GM12873 (cell line): ENCODE measurements at regions not wholly inside any gene's neighbourhood (a gene's known extent, or its start where the extent isn't known, plus 50 kb on each side); places are given as distances from the start of the nearest gene placed in this dataset.

ENCODE experiments used
- TF ChIP-seq, protein P1 (sequence below): IDR thresholded peaks from 2 replicates; pipeline ENCODE4 v1.5.1; 2012; ENCODE audit warnings: low read depth, mild to moderate bottlenecking, moderate library complexity, low read length, control low read depth; ENCODE audit not compliant: insufficient read depth; ENCODE audit errors: missing control alignments

DNA sequence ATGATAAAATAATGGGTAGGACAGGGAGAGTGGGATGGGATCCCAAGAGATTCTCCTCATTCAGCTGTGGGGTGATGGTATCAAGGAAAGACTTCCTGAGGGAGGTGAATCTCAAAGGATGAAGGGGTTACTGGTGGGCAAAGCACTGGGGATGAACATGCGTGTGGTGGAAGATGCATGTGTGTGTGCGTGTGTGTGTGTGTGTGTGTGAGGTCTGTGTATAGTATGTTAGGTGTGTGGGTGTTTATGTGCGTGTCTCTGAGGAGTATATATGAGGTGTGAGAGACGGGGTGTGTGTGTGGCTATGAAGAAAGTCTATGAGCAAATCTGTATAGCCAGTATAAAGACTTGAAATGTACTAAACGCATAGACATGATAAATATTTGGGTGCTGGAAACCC is 220.0 kb upstream of the MYLIP start:
- TF ChIP-seq, protein P1, sequence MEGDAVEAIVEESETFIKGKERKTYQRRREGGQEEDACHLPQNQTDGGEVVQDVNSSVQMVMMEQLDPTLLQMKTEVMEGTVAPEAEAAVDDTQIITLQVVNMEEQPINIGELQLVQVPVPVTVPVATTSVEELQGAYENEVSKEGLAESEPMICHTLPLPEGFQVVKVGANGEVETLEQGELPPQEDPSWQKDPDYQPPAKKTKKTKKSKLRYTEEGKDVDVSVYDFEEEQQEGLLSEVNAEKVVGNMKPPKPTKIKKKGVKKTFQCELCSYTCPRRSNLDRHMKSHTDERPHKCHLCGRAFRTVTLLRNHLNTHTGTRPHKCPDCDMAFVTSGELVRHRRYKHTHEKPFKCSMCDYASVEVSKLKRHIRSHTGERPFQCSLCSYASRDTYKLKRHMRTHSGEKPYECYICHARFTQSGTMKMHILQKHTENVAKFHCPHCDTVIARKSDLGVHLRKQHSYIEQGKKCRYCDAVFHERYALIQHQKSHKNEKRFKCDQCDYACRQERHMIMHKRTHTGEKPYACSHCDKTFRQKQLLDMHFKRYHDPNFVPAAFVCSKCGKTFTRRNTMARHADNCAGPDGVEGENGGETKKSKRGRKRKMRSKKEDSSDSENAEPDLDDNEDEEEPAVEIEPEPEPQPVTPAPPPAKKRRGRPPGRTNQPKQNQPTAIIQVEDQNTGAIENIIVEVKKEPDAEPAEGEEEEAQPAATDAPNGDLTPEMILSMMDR: no peak

DNA sequence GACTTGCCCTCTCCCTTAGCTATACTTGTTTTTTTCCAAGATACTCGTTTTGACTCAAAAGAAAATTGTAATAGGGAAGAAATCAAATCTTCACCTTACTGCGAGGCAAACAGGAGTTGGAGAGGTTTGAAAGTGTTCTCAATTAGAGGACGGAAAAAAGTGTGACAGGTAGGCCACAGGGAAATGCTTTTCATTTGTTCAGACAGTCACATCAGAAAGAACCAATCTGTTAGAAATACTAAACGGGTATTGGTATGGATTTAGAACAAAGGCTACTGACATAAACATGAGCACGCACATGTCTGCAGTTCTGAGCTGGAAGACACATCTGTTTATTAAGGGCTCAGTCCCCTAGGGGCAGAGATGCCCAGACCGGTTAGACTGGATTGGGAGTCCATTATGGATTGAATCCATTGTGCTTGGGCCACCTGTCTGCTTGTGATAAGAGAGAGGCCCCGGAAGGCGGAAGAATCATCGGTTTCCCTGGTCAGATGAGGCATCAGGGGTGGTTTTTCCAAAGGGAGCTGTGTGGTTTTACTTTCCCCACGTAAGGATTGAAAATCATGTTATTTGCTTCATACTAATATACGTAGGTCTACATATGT is 220.9 kb upstream of the MYLIP start:
- TF ChIP-seq, protein P1: no peak

DNA sequence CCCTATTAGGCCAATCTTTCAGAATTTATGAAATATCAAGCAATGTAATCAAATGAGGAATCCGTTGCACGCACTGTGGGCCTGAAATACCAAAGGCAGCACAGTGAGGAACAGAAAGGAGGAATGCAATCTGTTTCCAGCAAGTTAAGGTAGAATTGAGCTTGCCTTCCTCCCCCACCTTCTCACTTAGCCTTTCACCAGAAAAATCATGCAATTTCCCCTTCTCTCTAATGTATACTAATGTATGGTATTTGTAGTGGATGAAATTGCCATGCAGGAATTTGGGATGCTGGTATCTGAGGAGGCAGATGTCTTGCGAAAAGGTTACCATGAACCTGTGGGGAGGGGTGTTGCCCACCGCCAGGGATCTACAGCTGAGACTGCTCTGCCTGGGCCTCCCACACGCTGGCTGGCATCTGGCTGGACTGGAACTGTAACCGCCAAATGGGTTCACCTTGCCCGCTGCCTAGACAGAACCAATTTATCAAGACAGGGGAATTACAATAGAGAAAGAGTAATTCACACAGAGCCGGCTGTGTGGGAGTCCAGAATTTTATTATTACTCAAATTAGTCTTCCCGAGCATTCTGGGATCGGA is 222.4 kb upstream of the MYLIP start:
- TF ChIP-seq, protein P1: no peak

DNA sequence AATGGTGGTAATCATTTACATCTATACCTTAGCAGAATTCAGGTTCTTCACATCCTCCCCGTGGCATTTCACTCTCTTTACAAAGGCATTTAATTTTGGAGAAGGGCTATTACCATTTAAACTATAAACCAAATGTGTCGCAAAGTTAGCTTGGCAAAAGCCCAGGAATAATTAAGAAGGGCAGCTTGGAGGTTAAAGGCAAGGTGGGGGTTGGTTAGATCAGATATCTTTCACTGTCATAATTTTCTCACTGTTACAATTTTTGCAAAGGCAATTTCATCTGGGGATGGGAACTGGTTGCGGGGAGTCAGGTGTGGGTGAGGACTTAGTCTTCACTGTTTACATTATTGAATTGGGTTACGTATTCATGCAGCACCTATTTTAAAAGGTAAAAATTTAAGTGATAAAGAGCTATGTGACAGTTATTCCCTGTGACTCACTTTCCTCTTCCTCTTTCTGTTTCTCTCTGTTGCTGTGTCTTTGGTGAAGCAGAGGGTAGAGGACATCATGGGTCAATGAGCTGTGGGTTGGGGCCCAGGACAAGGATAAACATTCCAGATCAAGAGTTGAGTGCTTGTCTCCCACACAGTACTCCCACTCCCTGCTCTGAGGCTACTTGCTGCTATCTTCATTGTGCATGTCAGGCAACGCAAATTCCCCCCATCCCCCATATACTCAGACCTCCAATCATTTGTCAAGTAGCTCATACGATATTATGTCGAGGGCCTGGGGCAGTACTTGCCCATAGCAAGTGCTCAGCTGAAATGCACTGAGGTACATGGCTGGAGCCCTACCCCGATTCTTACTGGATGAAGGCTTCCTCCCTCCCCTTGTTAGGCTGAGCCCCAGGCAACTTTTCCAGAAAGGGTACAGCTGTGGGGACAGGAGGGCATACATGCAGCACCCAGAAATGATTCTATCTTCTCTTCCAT is 223.1 kb upstream of the MYLIP start:
- TF ChIP-seq, protein P1: no peak

DNA sequence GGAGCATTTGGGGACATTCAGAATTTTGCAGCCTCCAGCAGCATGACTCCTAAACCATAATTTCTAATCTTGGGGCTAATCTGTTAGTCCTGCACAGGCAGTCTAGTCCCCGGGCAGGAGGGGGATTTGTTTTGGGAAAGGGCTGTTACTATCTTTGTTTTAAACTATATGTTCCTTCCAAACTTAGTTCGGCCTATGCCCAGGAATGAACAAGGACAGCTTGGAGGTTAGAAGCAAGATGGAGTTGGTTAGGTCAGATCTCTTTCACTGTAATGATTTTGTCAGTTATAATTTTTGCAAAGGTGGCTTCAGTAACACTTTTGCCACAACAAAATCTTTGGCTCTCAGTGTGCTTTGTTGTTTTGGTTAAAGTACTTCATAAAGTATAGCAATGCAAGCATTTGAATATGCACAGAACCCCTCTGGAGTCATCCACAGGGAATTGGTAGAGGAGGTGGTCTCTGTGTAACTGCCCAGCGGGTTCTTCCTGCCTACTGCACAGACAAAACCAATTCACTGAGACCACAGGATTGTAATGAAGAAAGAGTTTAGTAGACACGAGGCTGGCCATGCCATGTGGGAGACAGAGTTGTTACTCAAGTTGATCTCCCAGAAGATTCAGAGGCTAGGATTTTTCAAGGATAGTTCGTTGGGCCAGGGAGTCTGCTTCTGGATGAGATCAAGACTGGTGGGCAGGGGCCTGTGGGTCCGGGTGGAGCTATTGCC is 224.1 kb upstream of the MYLIP start:
- TF ChIP-seq, protein P1: no peak

DNA sequence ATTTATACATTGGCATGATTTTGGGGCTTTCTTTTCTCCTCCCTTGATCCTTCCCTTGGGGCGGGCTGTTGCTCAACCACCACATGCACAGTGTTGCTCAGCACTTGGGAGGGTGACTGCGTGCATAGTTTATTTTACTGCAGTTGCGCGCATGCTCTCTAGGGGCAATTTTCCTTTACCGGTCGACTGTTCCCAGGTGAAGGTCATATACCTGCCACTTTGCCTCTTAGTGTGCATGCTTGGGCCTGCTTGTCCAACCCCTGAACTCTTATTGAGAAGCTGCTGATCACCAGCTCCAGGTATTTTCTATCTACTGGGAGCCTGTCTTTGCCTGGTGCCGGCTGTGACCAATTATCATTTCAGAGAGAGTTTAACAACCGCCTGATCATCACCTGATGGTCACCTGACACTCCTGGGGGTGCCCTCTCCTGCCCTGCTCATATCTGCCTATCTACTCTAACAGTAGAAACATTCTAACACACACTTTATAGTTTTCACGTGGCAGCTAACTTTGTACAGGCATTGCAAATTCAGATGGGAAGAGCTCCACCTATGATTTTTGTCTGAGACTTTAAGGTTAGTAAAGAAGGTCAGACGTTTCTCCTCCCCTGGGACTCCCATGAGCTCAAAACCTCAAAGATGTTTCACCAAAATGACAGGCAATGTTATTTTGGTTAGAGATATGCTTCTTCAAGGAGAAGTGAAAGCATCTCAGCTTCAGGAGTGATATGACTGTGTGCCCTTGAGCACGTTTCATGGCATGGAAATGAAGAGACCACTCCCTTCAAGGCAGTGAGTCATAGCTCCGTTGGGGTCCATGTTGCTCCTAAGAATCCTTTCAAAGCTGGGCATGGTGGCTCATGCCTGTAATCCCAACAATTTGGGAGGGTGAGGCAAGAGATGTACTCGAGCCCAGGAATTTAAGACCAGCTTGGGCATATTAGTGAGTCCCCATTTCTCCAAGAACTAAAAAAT is 227.5 kb upstream of the MYLIP start:
- TF ChIP-seq, protein P1: peak; percentile 33
